Activated T-helper 17 cell treated with anti-CD3 and anti-CD28 coated beads, Interleukin-2, amount 50 U/mL, for 72 hours (primary cell): ENCODE measurements at regions not wholly inside any gene's neighbourhood (a gene's known extent, or its start where the extent isn't known, plus 50 kb on each side); places are given as distances from the start of the nearest gene placed in this dataset.

Source experiments
- ATAC-seq: fragments of 150-1000 bp; cut with Tn5 transposase; replicated peaks from 2 replicates; pipeline ENCODE4 v1.10.0; 2021; ENCODE audit warnings: mild to moderate bottlenecking, moderate library complexity
- H3K27ac Mint-ChIP-seq: one replicate; pipeline ENCODE4 v1.8.0; 2022; ENCODE audit warnings: mixed read lengths
- H3K27me3 Mint-ChIP-seq: one replicate; pipeline ENCODE4 v1.8.0; 2022; ENCODE audit warnings: mixed read lengths
- H3K36me3 Mint-ChIP-seq: one replicate; pipeline ENCODE4 v1.8.0; 2022; ENCODE audit warnings: low read depth, mild to moderate bottlenecking, mixed read lengths
- H3K4me1 Mint-ChIP-seq: one replicate; pipeline ENCODE4 v1.8.0; 2022; ENCODE audit warnings: mixed read lengths
- H3K4me3 Mint-ChIP-seq: one replicate; pipeline ENCODE4 v1.8.0; 2022; ENCODE audit warnings: mild to moderate bottlenecking, mixed read lengths
- H3K9me3 Mint-ChIP-seq: one replicate; pipeline ENCODE4 v1.8.0; 2022; ENCODE audit warnings: mixed read lengths

DNA sequence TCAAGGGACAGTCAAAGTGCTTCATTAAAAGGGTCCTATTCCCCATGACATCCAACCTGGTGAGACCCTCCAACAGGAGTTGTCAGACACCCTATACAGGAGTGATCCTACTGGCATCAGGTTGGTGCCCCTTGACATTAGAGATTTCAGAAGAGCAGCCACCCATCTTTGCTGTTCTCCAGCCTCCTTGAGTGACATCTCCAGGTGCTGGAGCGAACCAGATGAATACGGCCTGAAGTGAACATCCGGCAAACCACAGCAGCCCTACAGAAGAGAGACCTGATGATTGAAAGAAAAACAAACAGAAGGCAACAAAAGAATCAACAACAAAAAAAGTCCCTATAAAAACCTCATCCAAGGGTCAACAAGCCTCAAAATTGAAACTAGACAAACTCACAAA, 146.1 kb upstream of the PBDC1 start:
- H3K27ac Mint-ChIP-seq, result no peak overlapping the region
- H3K4me3 Mint-ChIP-seq, result no peak overlapping the region
- ATAC-seq, result no peak
- peaks cover 4% of the 10 kb centered on the region for H3K27me3 Mint-ChIP-seq
- no peaks in the 10 kb centered on the region for H3K4me1 Mint-ChIP-seq
- no peaks in the 10 kb centered on the region for H3K36me3 Mint-ChIP-seq
- H3K9me3 Mint-ChIP-seq, result no peaks in the 10 kb centered on the region

DNA sequence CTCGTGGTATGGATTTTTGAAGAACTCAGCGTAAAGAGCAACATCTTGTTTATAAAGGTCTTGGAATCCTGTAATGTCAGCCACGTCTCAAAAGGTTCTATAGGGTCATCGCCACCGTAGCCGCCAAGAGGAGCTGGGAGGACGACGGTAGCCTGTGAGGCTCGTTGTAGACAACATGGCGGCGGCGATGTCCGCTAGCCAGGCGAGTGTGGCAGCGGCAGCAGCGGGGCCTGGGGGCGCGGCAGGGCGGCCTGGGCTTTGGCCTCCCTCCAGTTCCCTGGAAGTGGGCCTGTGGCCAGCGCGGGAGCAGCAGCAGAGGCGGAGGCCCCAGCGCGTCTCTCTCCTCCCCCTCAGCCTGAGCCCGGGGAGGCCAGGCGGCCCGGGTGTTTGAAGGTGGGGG, 143.5 kb upstream of the PBDC1 start:
- no peaks in the 10 kb centered on the region for H3K36me3 Mint-ChIP-seq
- H3K27ac Mint-ChIP-seq, result no peak overlapping the region
- no peaks in the 10 kb centered on the region for H3K9me3 Mint-ChIP-seq
- no peak overlapping the region for H3K4me3 Mint-ChIP-seq
- H3K27me3 Mint-ChIP-seq, result peaks cover 4% of the 10 kb centered on the region
- H3K4me1 Mint-ChIP-seq, result no peaks in the 10 kb centered on the region
- no peak for ATAC-seq

DNA sequence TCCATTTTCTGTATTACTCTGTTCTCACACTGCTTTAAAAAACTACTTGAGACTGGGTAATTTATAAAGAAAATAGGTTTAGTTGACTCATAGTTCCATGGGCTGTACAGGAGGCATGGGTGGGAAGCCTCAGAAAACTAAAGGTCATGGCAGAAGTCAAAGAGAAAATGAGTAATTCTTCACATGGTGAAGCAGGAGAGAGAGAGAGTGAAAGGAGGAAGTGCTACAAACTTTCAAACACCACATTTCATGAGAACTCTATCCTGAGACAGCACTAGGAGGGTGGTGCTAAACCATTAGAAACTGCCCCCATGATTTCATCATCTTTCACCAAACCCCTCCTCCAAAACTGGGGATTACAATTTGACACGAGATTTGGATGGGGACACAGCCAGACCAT, 108.0 kb upstream of the PBDC1 start:
- ATAC-seq, result peak; percentile 52
- Mint-ChIP-seq H3K27ac (no peak overlapping the region), H3K27me3 (peaks cover 7% of the 10 kb centered on the region)

DNA sequence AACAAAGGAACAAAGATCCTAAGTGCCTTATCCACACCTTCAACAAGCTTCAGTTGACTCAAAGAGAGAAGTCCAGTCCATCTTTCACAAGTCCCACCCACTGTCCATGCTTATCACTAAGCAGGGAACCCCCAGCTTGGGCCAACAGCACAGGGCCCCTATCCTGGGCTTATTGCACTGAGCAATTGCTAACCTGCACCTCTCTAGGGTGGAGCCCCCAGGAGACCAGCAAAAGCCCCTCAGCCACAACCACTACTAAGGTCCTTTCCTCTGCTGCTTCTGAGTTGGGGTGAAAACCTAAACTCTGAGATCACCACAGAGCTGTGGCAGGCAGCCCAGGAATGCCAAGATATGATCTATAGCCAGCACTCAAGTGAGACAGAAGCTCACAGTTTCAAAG, 96.7 kb upstream of the PBDC1 start:
- Mint-ChIP-seq H3K36me3 (no peaks in the 10 kb centered on the region), H3K27ac (no peak overlapping the region), H3K4me3 (no peak overlapping the region), H3K27me3 (peaks cover 6% of the 10 kb centered on the region), H3K9me3 (no peaks in the 10 kb centered on the region), H3K4me1 (no peaks in the 10 kb centered on the region)
- ATAC-seq, result no peak

More for the DNA sequence above, 108.0 kb upstream of the PBDC1 start:
- H3K4me3 Mint-ChIP-seq, result no peak overlapping the region
- peaks cover 4% of the 10 kb centered on the region for H3K9me3 Mint-ChIP-seq
- H3K36me3 Mint-ChIP-seq, result no peaks in the 10 kb centered on the region
- no peaks in the 10 kb centered on the region for H3K4me1 Mint-ChIP-seq

DNA sequence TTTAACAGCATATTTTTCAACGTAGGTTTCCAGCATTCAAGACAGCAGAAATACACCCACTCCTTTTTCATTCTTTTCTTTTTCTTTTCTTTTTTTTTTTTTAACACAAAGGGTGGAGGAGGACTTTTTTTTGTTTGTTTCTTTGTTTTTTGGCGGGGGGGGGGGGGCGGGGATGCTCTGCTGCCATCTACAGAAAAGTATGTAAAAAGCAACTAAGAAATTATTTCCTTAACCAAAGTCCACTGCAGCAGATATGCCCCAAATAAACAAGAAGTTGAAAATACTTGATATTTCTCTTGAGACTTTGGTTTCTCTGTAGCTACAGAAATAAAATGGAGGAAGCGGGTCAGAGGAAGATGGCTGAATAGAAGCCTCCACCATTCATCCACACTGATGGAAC, 63.2 kb upstream of the PBDC1 start:
- no peaks in the 10 kb centered on the region for H3K9me3 Mint-ChIP-seq
- peaks cover 4% of the 10 kb centered on the region for H3K27me3 Mint-ChIP-seq
- H3K4me1 Mint-ChIP-seq, result no peaks in the 10 kb centered on the region
- no peaks in the 10 kb centered on the region for H3K36me3 Mint-ChIP-seq
- no peak for ATAC-seq
- H3K4me3 Mint-ChIP-seq, result no peak overlapping the region
- H3K27ac Mint-ChIP-seq, result no peak overlapping the region
